ENCODE measurements at regions not wholly inside any gene's neighbourhood (a gene's known extent, or its start where the extent isn't known, plus 50 kb on each side); places are given as distances from the start of the nearest gene placed in this dataset. TPM values are rescaled to one million over a fixed set of nuclear protein-coding genes. Genes with fewer than 3 reads are reported as not detected.

- DNase-seq = no peak
These were observed 63.3 kb upstream of the PTGFR start for GRCh38 chr1:78427506-78427905.

DNA sequence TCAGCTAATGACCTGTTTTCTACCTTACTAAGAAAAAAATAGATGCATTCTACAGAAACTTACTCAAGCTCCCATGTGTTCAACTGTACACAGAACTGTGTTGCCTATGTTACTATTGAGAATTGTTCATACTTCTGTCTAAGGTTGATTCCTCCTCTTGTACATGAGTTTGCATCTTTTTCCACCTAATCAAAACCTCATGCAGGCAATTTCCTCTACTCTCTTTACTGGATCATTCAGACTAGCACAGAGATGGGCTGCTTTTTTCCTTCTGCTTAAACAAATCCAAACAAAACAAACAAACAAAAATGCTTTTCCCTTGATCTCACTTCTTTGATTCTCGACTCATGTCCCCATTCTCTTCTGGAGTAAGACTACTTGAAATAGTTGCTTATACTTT is 58.8 kb upstream of the PTGFR start:
- no peak for DNase-seq

- DNase-seq = no peak
These were observed 56.4 kb upstream of the PTGFR start for GRCh38 chr1:78434351-78434750.

GRCh38 chr1:78436961-78437360 is 53.8 kb upstream of the PTGFR start:
- no peak for DNase-seq

GRCh38 chr1:78437396-78437795 is 53.4 kb upstream of the PTGFR start:
- DNase-seq = peak; percentile 21

DNA sequence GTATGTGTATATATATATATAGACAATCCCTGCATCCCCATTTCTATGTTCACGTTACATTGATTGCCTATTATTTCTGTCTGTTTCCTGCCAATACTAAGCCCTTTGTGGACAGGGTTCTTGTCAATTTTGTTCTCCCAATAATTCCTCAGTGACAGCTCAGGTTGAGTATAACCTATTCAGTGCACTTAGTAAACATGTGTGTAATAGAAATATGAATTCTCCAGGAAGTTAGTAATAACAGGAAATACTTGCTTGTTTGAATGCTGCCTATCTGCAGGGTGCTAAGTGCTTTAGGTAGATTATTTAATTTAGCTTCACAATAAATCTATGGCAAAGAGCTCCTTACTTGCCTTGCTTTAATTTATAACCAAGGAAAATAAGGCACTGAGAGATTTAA is 52.8 kb upstream of the PTGFR start:
- no peak for DNase-seq

DNA sequence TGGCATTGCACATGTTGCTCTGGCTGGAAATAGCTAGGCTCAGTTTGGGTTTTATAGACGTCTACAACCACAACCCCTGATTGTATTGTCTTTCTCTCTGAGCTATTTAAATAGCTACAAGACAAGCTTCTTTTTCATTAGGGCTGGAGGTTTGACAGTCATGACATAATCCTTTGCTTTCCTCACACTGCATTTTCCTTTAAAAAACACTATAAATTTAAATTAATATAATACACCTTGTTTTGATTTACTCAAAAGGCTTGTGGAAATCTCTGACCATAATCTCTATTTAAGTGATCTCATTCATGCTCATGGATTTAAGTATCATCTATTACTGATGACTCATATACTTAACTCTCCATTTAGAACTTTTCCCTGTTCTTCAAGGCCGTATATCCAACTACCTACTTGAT is 50.4 kb upstream of the PTGFR start:
- peak; percentile 16 for DNase-seq

Small RNA genes lying in the stretch of these regions (small RNA-seq; reads per million reads assigned to genes)
- not detected for gene AC096531.1 (ENCODE audit: low replicate concordance)
- not detected for gene RNA5SP23 (ENCODE audit: low replicate concordance)
